Testis (tissue), 2 donors: ENCODE measurements at regions not wholly inside any gene's neighbourhood (a gene's known extent, or its start where the extent isn't known, plus 50 kb on each side); places are given as distances from the start of the nearest gene placed in this dataset.

Source experiments
- POLR2A ChIP-seq: fragments of 450-650 bp; IDR thresholded peaks from one replicate; pipeline ENCODE4 v1.6.1; 2017; ENCODE audit warnings: antibody characterized with exemption, mild to moderate bottlenecking, moderate library complexity
- TF ChIP-seq, protein P1 (sequence below), 3 experiments: fragments of 450-650 bp in 2 of 3; fragments of 200-600 bp in 1 of 3; sonication (generic) in 1 of 3; IDR thresholded peaks; one replicate each; pipeline ENCODE4 v1.5.1; 2016 to 2019; ENCODE audit warnings: antibody characterized with exemption in 3 of 3, mild to moderate bottlenecking in 2 of 3, moderate library complexity in 1 of 3

DNA sequence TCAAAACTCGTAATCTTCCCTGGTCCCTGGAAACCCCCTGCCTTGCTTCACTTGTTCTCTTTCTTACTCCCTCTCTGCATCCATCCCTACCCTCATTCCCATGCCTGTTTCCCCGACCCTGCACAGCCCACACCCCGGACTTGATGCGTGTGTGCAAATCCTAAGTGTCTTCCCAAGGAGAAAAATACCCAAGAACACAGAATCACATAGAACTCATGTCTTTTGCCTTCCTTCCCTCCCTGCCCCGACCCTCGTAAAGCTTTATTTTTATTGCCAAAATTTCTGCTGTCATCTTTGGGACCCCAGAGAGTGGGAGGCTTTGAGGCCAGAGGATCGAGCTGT lies 169.6 kb upstream of the PMEPA1 start:
- TF ChIP-seq, protein P1, sequence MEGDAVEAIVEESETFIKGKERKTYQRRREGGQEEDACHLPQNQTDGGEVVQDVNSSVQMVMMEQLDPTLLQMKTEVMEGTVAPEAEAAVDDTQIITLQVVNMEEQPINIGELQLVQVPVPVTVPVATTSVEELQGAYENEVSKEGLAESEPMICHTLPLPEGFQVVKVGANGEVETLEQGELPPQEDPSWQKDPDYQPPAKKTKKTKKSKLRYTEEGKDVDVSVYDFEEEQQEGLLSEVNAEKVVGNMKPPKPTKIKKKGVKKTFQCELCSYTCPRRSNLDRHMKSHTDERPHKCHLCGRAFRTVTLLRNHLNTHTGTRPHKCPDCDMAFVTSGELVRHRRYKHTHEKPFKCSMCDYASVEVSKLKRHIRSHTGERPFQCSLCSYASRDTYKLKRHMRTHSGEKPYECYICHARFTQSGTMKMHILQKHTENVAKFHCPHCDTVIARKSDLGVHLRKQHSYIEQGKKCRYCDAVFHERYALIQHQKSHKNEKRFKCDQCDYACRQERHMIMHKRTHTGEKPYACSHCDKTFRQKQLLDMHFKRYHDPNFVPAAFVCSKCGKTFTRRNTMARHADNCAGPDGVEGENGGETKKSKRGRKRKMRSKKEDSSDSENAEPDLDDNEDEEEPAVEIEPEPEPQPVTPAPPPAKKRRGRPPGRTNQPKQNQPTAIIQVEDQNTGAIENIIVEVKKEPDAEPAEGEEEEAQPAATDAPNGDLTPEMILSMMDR (IDR thresholded peaks at IDR 0.05), result no peak
- no peak for TF ChIP-seq POLR2A
